HG03565 (cell line): ENCODE measurements at regions not wholly inside any gene's neighbourhood (a gene's known extent, or its start where the extent isn't known, plus 50 kb on each side); places are given as distances from the start of the nearest gene placed in this dataset.

Experiments
- ATAC-seq: cut with Tn5 transposase; IDR thresholded peaks from one replicate; pipeline ENCODE4 v1.9.1; 2021; ENCODE audit warnings: mild to moderate bottlenecking, moderate library complexity; ENCODE audit not compliant: unreplicated experiment

GRCh38 chr11:93959663-93960062, 61.5 kb upstream of the HEPHL1 start:
- no peak for ATAC-seq

GRCh38 chr11:93963072-93963471, 58.1 kb upstream of the HEPHL1 start:
- no peak for ATAC-seq

- ATAC-seq = no peak
Observed at GRCh38 chr11:93967258-93967657, 53.9 kb upstream of the HEPHL1 start.

- no peak for ATAC-seq
Observed at GRCh38 chr11:93967944-93968343, 53.2 kb upstream of the HEPHL1 start.

GRCh38 chr11:93969925-93970922, 50.9 kb upstream of the HEPHL1 start:
- ATAC-seq = no peak
